ENCODE measurements at regions not wholly inside any gene's neighbourhood (a gene's known extent, or its start where the extent isn't known, plus 50 kb on each side); places are given as distances from the start of the nearest gene placed in this dataset.
"Not testable (repeated sequence)": the region's sequence is repeated elsewhere in the genome, so short reads cannot be mapped to it uniquely, and the experiment has no call there.

DNA sequence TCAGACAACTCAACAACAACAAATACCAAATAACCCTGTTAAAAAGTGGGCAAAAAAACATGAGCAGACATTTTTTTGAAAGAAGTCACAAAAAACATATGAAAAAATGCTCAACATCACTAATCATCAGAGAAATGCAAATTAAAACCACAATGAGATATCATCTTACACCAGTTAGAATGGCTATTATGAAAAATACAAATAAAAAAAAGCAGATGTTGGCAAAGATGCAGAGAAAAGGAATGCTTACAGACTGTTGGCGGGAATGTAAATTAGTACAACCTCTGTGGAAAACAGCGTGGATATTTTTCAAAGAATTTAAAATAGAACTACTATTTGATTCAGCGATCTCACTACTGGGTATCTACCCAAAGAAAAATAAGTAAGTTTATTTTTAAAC, 114.0 kb downstream of the SLC38A4 start:
- no peak for DNase-seq (ENCODE audit: extremely low read depth in 1 of 2, low read depth in 1 of 2)

DNA sequence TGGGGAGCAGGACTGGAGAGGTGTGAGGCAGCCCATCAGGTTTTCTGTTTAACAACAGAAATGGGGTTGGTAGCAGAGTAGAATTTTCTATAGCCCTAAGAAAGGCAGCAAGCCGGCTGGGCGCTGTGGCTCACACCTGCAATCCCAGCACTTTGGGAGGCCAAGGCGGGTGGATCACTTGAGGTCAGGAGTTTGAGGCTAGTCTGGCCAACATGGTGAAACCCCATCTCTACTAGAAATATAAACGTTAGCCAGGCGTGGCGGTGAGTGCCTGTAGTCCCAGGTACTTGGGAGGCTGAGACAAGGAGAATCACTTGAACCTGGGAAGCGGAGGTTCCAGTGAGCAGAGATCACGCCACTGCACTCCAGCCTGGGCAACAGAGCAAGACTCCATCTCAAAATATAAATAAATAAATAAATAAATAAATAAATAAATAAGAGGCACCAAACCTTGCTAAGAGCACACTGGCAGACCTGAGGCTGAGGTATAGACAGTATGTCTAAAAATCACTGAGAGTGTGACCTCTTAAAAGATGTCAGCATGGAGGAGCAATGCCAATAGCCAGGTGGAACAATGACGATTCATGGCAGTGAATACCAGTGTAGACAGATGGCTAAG, 115.6 kb downstream of the SLC38A4 start:
- no peak for DNase-seq (ENCODE audit: extremely low read depth in 1 of 2, low read depth in 1 of 2)

DNA sequence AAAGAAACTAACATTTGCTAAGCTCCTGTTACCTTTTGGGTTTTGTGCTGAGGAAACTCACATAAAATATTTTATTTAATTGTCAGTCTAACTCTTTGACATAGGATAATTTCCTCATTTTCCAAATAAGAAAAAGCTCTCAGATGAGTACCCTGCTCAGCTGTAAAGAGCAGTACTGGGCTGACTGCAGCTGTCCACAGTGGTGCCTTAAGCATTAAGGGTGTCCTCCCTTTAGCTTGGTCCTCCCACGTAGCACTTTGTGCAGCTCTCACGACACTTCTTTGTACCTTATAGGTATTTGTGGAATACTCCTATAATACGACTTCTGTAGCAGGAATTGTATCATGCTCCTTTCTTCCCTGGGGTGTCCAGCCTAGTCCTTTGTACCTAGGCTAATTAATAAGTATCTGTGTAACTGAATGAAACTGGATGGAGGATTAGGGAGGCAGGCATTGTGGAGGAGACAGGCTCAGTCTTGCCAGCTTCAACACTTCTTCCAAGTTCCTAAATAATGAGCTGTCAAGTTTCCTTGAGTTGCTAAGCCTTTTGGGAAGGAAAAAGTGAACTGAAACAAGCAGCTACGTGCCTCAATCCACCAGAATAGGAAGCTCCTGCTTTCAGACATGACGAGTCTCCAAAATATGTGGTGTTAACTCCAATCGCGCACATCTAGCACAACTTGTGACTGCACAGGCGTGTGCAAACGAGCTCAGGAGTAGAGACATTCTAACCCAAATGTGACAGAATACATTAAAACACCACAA, 123.0 kb downstream of the SLC38A4 start:
- DNase-seq (ENCODE audit: extremely low read depth in 1 of 2, low read depth in 1 of 2), result no peak

DNA sequence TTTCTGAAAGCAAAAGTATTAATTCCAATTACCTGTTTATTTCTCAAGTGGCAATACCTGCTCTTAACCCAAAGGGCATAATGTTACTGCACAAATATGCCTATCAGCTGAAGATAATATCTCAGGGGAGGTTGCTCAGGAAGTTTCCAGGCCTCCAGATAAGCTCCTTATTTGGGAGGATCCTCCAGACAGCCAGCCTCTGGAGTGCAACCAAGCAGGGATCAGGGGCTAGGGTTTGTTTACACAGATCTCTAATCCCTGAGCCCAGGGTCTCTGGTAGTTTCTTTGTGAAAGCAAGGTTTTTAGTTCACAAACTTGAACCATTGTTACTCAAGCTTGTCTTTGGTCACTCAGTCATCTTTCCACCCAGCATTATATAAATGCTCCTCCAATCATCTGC, 124.4 kb downstream of the SLC38A4 start:
- no peak for DNase-seq (ENCODE audit: extremely low read depth in 1 of 2, low read depth in 1 of 2)

DNA sequence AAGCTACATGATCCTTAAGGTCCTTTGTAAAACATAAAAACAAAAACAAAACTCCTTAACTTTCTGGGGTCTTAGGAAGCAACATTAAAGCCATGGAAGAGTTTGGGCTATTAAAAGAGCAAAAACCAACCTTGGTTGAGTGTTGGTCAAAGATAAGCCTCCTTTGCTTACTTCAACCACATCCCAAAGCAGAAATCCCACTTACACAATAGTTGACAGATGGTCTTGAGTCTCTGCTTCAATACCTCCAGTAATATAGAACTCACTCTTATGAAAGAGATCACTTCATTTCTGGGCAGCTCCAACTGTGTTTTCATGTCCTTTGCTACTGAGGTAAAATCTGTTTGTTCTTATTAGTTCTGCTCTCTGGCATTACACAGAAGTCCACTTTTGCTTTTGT, 125.8 kb downstream of the SLC38A4 start:
- no peak for DNase-seq (ENCODE audit: extremely low read depth in 1 of 2, low read depth in 1 of 2)

DNA sequence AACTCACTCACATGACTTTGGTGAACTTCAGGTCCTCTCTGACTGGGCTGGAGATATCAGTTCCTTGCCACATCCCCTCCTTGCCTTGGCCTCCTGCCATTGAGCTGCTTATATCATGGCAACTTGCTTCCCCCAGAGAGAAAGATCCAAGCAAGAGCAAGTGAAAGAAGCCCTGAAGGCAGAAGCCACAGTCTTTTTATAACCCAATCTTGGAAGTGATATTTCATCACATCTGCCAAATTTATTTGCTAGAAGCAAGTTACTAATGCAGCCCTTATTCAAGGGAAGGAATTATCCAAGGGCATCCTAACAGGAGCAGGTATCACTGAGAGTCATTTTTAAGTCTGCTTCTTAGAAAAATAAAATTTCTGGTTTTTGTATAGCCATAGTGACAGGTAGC, 127.8 kb downstream of the SLC38A4 start:
- no peak for DNase-seq (ENCODE audit: extremely low read depth in 1 of 2, low read depth in 1 of 2)

DNA sequence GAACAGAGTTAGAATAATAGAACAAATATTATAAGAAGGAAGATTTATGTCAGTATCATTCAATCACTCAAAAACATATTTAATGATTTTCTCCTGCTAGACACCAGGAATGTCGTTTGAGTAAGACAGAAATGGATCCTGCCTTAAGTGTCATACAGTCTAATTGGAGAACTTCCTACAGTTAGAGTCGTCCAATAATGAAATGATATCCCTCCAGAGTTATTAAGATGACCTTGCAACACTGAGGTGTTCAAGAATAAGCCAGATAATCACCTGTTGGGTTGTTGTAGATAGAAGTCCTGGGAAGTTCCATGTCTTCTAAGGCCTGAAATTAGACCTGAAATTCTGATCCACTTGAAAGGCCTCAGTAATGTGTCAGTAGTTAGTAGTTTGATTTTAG, 132.3 kb downstream of the SLC38A4 start:
- DNase-seq (ENCODE audit: extremely low read depth in 1 of 2, low read depth in 1 of 2), result no peak

DNA sequence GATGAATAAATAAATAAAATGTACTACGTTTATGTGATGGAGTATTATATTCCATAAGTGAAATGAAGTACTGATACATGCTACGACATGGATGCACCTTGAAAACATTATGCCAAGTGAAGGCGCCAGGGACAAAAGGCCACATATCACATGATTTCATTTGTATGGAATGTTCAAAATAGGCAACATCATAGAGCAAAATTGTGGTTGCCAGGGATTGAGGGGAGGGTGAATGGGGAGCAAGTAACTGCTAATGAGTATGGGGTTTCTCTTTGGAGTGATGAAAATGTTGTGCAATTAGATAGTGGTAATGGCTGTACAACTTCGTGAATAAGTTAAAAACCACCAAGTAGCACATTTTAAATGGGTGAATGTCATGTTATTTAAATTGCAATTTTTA, 132.8 kb downstream of the SLC38A4 start:
- no peak for DNase-seq (ENCODE audit: extremely low read depth in 1 of 2, low read depth in 1 of 2)

DNA sequence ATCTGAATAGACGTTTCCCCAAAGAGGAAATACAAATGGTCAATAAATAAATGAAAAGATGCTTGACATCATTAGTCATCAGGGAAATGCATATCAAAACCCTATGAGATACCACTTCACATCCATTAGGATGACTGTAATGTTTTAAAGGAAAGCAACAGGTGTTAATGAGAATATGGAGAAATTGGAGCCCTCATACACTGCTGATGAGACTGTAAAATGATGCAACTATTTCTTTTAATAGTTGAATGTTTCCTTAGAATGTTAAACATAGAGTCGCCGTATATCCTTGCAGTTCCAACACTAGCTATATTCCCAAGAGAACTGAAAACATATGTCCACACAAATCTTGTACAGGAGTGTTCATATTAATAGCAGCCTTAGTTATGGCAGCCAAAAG, 133.2 kb downstream of the SLC38A4 start:
- DNase-seq (ENCODE audit: extremely low read depth in 1 of 2, low read depth in 1 of 2), result no peak

DNA sequence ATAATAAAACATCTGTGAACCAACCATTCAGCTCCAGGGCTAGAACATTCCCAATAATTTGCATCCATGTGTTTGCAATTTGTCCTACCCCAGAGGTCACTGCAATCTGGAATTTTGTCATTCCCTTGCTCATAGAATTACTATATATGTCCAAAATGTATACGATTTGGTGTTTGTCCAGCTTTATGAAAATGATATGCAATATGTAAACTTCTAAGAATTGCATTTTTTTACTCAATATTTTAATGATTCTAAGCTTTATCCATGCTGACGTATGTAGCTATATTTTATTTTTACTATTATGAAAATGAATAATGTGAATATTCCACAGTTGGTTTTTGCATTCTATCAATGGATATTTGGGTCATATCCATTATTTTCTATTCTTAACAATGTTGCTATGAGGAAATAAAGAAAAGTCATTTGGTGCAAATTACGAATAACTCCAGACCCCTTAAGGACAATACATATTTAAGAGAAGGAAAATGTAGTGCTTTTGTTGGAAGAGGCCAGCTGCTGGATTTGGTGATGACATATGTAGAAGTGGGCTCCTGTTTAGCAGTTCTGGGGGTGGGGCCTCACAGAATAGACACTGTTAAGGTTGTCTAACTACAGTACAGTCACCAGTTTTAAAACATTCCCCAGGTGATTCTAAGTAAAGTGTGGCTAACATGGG, 139.4 kb downstream of the SLC38A4 start:
- DNase-seq (ENCODE audit: extremely low read depth in 1 of 2, low read depth in 1 of 2), result no peak

DNA sequence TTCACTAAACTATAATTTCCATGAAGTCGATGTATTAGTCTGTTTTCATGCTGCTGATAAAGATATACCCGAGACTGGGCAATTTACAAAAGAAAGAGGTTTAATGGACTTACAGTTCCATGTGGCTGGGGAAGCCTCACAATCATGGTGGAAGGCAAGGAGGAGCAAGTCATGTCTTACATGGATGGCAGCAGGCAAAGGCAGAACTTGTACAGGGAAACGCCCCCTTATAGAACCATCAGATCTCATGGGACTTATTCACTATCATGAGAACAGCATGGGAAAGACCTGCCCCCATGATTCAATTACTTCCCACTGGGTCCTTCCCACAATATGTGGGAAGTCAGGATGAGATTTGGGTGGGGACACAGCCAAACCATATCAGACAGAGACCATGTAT, 141.6 kb downstream of the SLC38A4 start:
- not testable (repeated sequence) for DNase-seq (ENCODE audit: extremely low read depth in 1 of 2, low read depth in 1 of 2)

DNA sequence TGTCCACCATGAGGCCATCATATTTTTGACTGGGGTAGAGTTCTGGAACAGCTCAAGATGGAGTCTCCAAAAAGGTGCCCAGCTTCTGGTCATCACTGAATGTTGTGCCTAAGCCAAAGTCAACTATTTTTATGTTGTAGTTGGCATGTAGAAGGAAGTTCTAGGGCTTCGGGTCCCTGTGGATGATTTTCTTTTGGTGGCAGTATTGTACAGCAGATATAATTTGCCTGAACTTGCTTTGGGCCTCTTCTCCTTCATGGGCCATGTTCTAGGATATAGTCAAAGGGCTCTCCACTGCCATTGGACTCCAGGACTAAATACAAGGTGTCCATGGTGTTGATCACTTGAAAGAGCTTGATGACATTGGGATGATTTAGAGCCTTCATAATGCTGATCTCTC, 143.6 kb downstream of the SLC38A4 start:
- DNase-seq (ENCODE audit: extremely low read depth in 1 of 2, low read depth in 1 of 2), result no peak

DNA sequence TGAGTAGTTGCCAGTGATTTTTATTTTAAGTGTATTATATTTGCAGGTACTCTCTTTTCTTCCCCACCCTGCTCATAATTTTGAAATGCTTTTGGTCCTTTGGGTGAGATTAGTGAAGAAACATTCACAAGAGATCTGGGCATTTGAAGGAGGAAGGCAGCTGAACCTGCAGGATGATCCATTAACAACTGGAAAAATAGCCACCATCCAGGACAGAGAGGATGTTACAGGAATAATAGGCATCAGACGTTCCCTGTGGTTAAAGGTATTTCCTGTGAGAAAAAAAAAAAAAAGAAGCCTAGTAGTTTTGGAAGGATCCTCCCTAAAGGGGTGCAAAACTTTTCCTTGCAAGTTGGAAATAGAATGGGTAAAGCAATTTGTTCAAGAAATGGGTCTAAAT, 145.3 kb downstream of the SLC38A4 start:
- no peak for DNase-seq (ENCODE audit: extremely low read depth in 1 of 2, low read depth in 1 of 2)

DNA sequence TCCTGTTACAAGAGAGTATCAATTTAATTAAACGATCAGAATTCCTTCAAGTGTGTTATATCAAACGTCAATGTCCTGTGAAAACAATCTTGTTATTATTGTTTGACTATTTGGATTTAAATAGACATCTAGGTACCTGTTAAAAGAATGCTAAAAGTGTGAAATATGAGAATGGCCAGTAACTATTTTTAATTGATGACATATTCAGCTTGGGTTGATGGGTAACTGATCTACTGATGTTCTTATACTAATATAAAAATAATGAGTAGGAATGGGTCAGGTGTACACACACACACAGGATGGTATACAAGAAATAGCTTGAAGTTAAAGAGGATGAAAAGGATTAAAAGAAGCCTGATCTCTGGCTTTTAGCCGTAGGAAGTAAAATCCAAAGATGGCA, 146.0 kb downstream of the SLC38A4 start:
- no peak for DNase-seq (ENCODE audit: extremely low read depth in 1 of 2, low read depth in 1 of 2)

DNA sequence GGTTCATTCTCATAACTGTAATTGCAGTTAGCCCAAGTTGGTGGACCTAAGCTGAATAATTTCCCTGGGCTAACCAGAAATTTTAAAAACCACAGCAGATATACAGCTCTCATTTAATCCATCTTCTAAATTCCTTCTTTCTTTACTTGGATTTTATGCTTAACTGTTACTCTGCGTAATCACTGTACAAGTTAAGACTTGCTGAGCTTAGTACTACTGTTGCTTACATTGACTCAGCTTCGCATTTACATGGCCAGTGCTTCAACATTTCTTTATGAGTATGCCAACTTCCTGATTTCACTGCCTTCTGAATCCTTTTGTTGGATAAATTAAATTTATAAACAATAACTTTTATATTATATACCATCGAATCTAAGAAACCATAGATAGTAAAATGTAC, 147.4 kb downstream of the SLC38A4 start:
- no peak for DNase-seq (ENCODE audit: extremely low read depth in 1 of 2, low read depth in 1 of 2)

DNA sequence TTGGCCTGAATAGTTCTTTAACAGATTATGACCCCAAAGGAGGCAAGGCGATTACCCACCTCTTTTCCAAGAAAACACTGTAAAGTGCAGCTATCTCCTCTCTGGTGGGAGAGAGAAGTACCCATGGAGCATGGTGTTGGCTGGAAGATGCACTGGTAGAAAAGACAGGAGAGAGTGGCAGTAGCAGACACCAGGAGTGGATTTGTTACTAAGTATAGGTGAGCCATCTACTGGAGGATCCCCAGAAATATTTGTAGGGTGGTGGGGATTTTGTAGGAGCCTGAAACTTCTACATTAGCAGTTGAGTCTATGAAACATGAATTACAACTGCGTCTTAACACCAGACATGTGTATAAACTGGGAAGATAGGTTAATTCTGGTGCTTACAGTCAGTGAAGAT, 148.0 kb downstream of the SLC38A4 start:
- DNase-seq (ENCODE audit: extremely low read depth in 1 of 2, low read depth in 1 of 2), result no peak

DNA sequence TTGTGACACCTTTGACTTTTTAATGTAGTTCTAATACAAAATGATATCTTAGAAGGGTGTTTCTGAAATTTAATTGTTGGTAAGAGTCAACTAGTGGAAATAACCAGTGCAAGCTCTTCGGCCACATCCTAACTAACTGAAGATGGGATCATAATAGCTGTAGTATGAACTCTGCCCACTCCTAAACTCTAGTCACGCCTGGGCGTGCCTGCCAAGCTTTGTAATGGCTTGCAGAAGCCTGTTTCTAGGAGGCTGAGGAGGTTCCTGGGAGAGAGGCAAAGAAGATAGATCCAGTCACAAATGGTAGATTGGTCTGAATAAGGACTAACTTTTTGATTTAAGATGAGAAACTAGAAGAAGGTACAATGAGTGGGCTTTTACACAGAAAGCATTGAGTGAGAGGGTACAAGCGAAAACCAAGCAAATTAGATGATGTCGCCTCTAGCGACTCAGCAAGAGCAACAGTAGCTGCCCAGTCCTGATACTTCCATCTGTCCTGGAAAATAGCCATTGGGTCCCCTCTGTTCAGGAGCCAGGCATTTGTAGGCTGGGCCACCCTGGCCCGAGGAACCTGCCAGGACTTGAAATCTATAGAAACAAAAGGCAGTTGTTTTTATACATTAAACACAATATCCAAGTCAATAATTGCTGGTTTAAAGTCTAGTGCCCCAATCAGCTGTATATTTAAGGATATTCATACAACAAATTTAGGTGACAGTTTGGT, 148.8 kb downstream of the SLC38A4 start:
- no peak for DNase-seq (ENCODE audit: extremely low read depth in 1 of 2, low read depth in 1 of 2)

DNA sequence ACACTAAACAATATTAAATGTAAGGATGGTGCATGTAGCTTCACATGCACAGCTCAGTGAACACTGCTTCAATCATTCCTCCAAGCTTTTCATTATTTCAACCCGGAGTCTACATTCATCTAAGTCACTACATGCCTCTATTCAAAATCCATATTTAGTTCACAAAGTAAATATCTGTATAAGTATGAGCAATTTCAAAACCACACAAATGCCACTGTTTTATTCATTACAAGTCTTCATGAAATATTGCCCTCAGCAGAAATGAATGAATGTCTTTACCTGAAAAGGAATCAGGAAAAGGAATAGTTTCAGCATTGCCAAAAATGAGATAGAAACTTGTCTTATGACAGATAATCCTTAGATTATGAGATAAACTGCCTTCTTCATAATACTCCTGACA, 149.4 kb downstream of the SLC38A4 start:
- DNase-seq (ENCODE audit: extremely low read depth in 1 of 2, low read depth in 1 of 2), result no peak

DNA sequence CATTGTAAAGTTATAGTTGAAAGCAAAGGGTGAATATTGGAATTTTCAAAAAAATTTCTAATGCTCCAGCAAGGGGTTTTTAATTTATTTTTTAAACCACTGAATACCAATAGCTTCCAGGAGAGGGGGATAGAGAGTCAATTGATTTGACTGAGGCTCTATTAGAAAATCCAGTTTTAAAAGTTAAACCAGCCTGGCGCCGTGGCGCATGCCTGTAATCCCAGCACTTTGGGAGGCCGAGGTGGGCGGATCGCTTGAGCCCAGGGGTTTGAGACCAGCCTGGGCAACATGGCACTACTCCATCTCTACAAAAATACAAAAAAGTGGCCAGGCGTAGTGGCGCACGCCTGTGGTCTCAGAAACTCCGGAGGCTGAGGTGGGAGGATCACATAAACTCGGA, 150.1 kb downstream of the SLC38A4 start:
- DNase-seq (ENCODE audit: extremely low read depth in 1 of 2, low read depth in 1 of 2), result no peak

DNA sequence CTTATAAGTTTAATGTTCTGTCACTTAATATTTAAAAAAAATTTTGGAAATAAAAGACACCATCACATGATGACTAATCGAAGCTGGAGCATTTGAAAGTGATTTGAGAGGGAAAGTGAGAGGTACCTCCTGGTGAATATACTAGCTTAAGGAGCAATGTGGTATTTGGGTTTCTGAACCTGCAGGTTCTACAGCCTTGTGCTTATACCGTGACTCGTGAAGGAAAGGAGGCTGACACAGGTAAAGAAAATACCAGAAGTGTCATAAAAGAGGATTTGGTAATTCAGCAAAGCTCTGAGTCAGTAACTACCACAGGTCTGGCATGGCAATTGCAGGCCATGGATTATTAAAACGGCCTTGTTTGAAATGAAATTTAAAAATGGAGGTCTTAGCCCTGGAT, 151.0 kb downstream of the SLC38A4 start:
- DNase-seq (ENCODE audit: extremely low read depth in 1 of 2, low read depth in 1 of 2), result no peak

DNA sequence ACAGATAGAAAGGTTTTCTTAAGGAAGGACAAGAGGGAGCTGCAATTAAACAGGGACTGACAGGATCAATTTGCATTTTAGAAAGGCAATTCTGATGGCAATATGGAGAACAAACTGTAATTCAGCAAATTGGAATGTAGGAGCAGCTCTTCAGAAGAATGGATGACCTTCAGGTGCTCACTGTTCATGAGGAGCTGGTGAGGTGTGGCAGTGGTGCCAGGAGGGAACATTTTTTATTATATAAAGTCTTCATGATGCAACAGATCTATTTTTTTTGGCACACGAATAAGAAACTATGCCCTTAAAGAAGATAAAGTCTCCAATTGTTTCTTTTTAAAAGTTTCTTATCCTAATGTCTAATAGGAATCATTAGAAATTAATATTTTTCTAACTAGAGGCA, 151.7 kb downstream of the SLC38A4 start:
- DNase-seq (ENCODE audit: extremely low read depth in 1 of 2, low read depth in 1 of 2), result no peak

DNA sequence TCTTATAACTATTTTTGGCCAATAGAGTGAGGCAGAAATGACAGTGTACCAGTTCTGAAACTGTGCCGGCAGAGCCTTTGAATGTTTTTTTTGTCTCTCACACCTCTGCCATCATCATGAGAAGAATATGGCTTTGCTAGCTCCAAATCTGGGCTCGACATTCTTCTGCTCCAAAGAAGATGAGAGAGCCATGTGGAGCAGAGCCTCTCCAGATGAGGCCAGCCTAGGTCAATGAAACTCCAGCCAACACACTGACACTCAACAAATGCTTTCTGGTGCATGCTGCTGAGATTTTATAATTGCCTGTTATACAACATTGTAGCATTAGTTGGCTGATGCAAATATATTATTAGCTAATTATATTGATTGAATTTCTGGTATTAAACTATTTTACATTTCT, 154.7 kb downstream of the SLC38A4 start:
- DNase-seq (ENCODE audit: extremely low read depth in 1 of 2, low read depth in 1 of 2), result no peak
